ENCODE measurements at regions not wholly inside any gene's neighbourhood (a gene's known extent, or its start where the extent isn't known, plus 50 kb on each side); places are given as distances from the start of the nearest gene placed in this dataset.

GRCh38 chr2:67896076-67896475 is 166.7 kb downstream of the C1D start:
- TF ChIP-seq POU6F1 (CRISPR knock-in tag; IDR thresholded peaks at IDR 0.05; ENCODE audit: borderline replicate concordance, low read depth), result no peak
- no peak for TF ChIP-seq ZFP30 (CRISPR knock-in tag; IDR thresholded peaks at IDR 0.05)
- TF ChIP-seq ARNTL (CRISPR knock-in tag; IDR thresholded peaks at IDR 0.05; ENCODE audit: borderline replicate concordance, low read depth), result no peak
- no peak for TF ChIP-seq ZC3H10 (CRISPR knock-in tag; IDR thresholded peaks at IDR 0.05)
- no peak for TF ChIP-seq CSRNP3 (CRISPR knock-in tag; IDR thresholded peaks at IDR 0.05)
- TF ChIP-seq GLIS3 (CRISPR knock-in tag; IDR thresholded peaks at IDR 0.05), result no peak
- no peak for TF ChIP-seq CSDC2 (CRISPR knock-in tag; IDR thresholded peaks at IDR 0.05)
- no peak for ATAC-seq

GRCh38 chr2:67896476-67896875 is 166.3 kb downstream of the C1D start:
- TF ChIP-seq POU6F1 (CRISPR knock-in tag; IDR thresholded peaks at IDR 0.05; ENCODE audit: borderline replicate concordance, low read depth) (no peak), OSR1 (CRISPR knock-in tag; IDR thresholded peaks at IDR 0.05) (no peak), BACH2 (CRISPR knock-in tag; IDR thresholded peaks at IDR 0.05; ENCODE audit: borderline replicate concordance) (no peak), ESRRG (CRISPR knock-in tag; IDR thresholded peaks at IDR 0.05) (no peak), ZNF565 (CRISPR knock-in tag; conservative IDR thresholded peaks at IDR 0.05; ENCODE audit: low read depth) (no peak)
- ATAC-seq, result no peak

- ATAC-seq, result no peak
- TF ChIP-seq TOX (CRISPR knock-in tag; IDR thresholded peaks at IDR 0.05; ENCODE audit: borderline replicate concordance), result no peak
- no peak for TF ChIP-seq ZNF565 (CRISPR knock-in tag; conservative IDR thresholded peaks at IDR 0.05; ENCODE audit: low read depth)
- no peak for TF ChIP-seq ZNF70 (CRISPR knock-in tag; IDR thresholded peaks at IDR 0.05)
- TF ChIP-seq ISL1 (CRISPR knock-in tag; IDR thresholded peaks at IDR 0.05), result no peak
- no peak for TF ChIP-seq ZFP30 (CRISPR knock-in tag; IDR thresholded peaks at IDR 0.05)
- TF ChIP-seq SNAI2 (CRISPR knock-in tag; IDR thresholded peaks at IDR 0.05), result no peak
- TF ChIP-seq OSR1 (CRISPR knock-in tag; IDR thresholded peaks at IDR 0.05), result no peak
- no peak for TF ChIP-seq GLIS3 (CRISPR knock-in tag; IDR thresholded peaks at IDR 0.05)
- TF ChIP-seq ZFP3 (CRISPR knock-in tag; IDR thresholded peaks at IDR 0.05), result no peak
- TF ChIP-seq BACH2 (CRISPR knock-in tag; IDR thresholded peaks at IDR 0.05; ENCODE audit: borderline replicate concordance), result no peak
Measured at GRCh38 chr2:67898595-67898994, 164.2 kb downstream of the C1D start.

GRCh38 chr2:67899187-67899586 is 163.6 kb downstream of the C1D start:
- TF ChIP-seq PATZ1 (CRISPR knock-in tag; IDR thresholded peaks at IDR 0.05; ENCODE audit: borderline replicate concordance) (no peak), PPARA (CRISPR knock-in tag; IDR thresholded peaks at IDR 0.05; ENCODE audit: borderline replicate concordance) (no peak), ZNF8 (CRISPR knock-in tag; IDR thresholded peaks at IDR 0.05) (no peak), ISL1 (CRISPR knock-in tag; IDR thresholded peaks at IDR 0.05) (no peak), CSDC2 (CRISPR knock-in tag; IDR thresholded peaks at IDR 0.05) (no peak), ZC3H10 (CRISPR knock-in tag; IDR thresholded peaks at IDR 0.05) (no peak), ARNTL (CRISPR knock-in tag; IDR thresholded peaks at IDR 0.05; ENCODE audit: borderline replicate concordance, low read depth) (no peak), BACH2 (CRISPR knock-in tag; IDR thresholded peaks at IDR 0.05; ENCODE audit: borderline replicate concordance) (no peak), ZFP30 (CRISPR knock-in tag; IDR thresholded peaks at IDR 0.05) (no peak)
- no peak for ATAC-seq

GRCh38 chr2:67900826-67901225 is 162.0 kb downstream of the C1D start:
- TF ChIP-seq ZNF8 (CRISPR knock-in tag; IDR thresholded peaks at IDR 0.05), result no peak
- TF ChIP-seq RARB (CRISPR knock-in tag; IDR thresholded peaks at IDR 0.05), result no peak
- ATAC-seq, result no peak
